GM23338 (cell line): ENCODE measurements at regions not wholly inside any gene's neighbourhood (a gene's known extent, or its start where the extent isn't known, plus 50 kb on each side); places are given as distances from the start of the nearest gene placed in this dataset.

Source experiments
- ATAC-seq: fragments of 200-7000 bp; cut with Tn5 transposase; 3 replicates; pipeline ENCODE4 v1.9.1; 2020
- DNase-seq: peaks from one replicate; pipeline ENCODE4 v3.0.0-alpha.2; 2015; ENCODE audit warnings: low spot score
- H2AFZ ChIP-seq: fragments of 200-600 bp; sonication (generic); 2 replicates; pipeline ENCODE4 v1.8.0; 2016; ENCODE audit warnings: antibody characterized with exemption, mild to moderate bottlenecking, moderate library complexity
- H3F3A ChIP-seq: fragments of 200-600 bp; sonication (generic); replicated peaks from 2 replicates; pipeline ENCODE4 v1.8.0; 2017; ENCODE audit warnings: antibody characterized with exemption, mixed run types, low read depth
- H3K27ac ChIP-seq: fragments of 200-600 bp; sonication (generic); 2 replicates; pipeline ENCODE4 v1.6.1; 2016; ENCODE audit warnings: low read depth
- H3K27me3 ChIP-seq: fragments of 200-600 bp; sonication (generic); 2 replicates; pipeline ENCODE4 v1.8.0; 2016; ENCODE audit warnings: mild to moderate bottlenecking, mixed run types, moderate library complexity; ENCODE audit not compliant: insufficient read depth
- H3K36me3 ChIP-seq: fragments of 200-600 bp; sonication (generic); 2 replicates; pipeline ENCODE4 v1.8.0; 2016; ENCODE audit warnings: mild to moderate bottlenecking; ENCODE audit not compliant: insufficient read depth
- H3K4me1 ChIP-seq: fragments of 200-600 bp; sonication (generic); 2 replicates; pipeline ENCODE4 v1.8.0; 2016; ENCODE audit warnings: mild to moderate bottlenecking, moderate library complexity; ENCODE audit not compliant: insufficient read depth
- H3K4me2 ChIP-seq: fragments of 200-600 bp; sonication (generic); 2 replicates; pipeline ENCODE4 v1.7.1; 2017; ENCODE audit warnings: mixed run types
- H3K4me3 ChIP-seq: fragments of 200-600 bp; sonication (generic); 2 replicates; pipeline ENCODE4 v1.6.1; 2016; ENCODE audit warnings: mixed run types
- H3K79me2 ChIP-seq: fragments of 200-600 bp; sonication (generic); replicated peaks from 2 replicates; pipeline ENCODE4 v1.8.0; 2017; ENCODE audit warnings: mild to moderate bottlenecking; ENCODE audit not compliant: insufficient read depth
- H3K9me2 ChIP-seq: fragments of 200-600 bp; sonication (generic); 2 replicates; pipeline ENCODE4 v1.8.0; 2017; ENCODE audit not compliant: insufficient read depth
- H4K20me1 ChIP-seq: fragments of 200-600 bp; sonication (generic); replicated peaks from 2 replicates; pipeline ENCODE4 v1.8.0; 2017; ENCODE audit warnings: mild to moderate bottlenecking; ENCODE audit not compliant: insufficient read depth
- H3K27ac Mint-ChIP-seq: 2 replicates; pipeline ENCODE4 v1.8.0; 2020; ENCODE audit warnings: inconsistent platforms, mild to moderate bottlenecking, moderate library complexity, mixed read lengths
- H3K27me3 Mint-ChIP-seq: 3 replicates; pipeline ENCODE4 v1.8.0; 2022; ENCODE audit warnings: low read depth, mild to moderate bottlenecking, moderate library complexity, mixed read lengths, inconsistent platforms; ENCODE audit not compliant: insufficient read depth, poor library complexity
- H3K36me3 Mint-ChIP-seq: 3 replicates; pipeline ENCODE4 v1.8.0; 2021; ENCODE audit warnings: low read depth, mild to moderate bottlenecking, inconsistent platforms, moderate library complexity, mixed read lengths
- H3K4me1 Mint-ChIP-seq: 3 replicates; pipeline ENCODE4 v1.8.0; 2020; ENCODE audit warnings: mild to moderate bottlenecking, inconsistent platforms, mixed read lengths
- H3K4me3 Mint-ChIP-seq: 3 replicates; pipeline ENCODE4 v1.8.0; 2021; ENCODE audit warnings: moderate library complexity, mild to moderate bottlenecking, inconsistent platforms, mixed read lengths
- H3K9me3 Mint-ChIP-seq: 3 replicates; pipeline ENCODE4 v1.8.0; 2020; ENCODE audit warnings: moderate library complexity, mild to moderate bottlenecking, inconsistent platforms, mixed read lengths
- CREB1 ChIP-seq: fragments of 250-450 bp; sonication (Bioruptor Pico); IDR thresholded peaks from 2 replicates; pipeline ENCODE4 v1.5.0; 2020; ENCODE audit warnings: low read depth, mild to moderate bottlenecking, moderate library complexity
- EZH2 ChIP-seq: fragments of 200-600 bp; sonication (generic); IDR thresholded peaks from one replicate; pipeline ENCODE4 v1.8.0; 2017; ENCODE audit warnings: antibody characterized with exemption, mild to moderate bottlenecking, low read depth; ENCODE audit not compliant: unreplicated experiment
- EZH2phosphoT487 ChIP-seq: fragments of 200-600 bp; sonication (generic); IDR thresholded peaks from one replicate; pipeline ENCODE4 v1.8.1; 2018; ENCODE audit warnings: antibody characterized with exemption; ENCODE audit not compliant: unreplicated experiment
- JUNB ChIP-seq: IDR thresholded peaks from one replicate; pipeline ENCODE4 v1.6.1; 2016; ENCODE audit warnings: antibody characterized with exemption; ENCODE audit not compliant: unreplicated experiment
- NANOG ChIP-seq: IDR thresholded peaks from 2 replicates; pipeline ENCODE4 v1.6.1; 2016; ENCODE audit warnings: antibody characterized with exemption, borderline replicate concordance
- POLR2AphosphoS5 ChIP-seq: IDR thresholded peaks from 2 replicates; pipeline ENCODE4 v1.6.1; 2016; ENCODE audit warnings: antibody characterized with exemption, low read depth
- STAT1 ChIP-seq: IDR thresholded peaks from one replicate; pipeline ENCODE4 v1.6.1; 2016; ENCODE audit warnings: antibody characterized with exemption; ENCODE audit not compliant: unreplicated experiment
- ZNF114 ChIP-seq: fragments of 250-450 bp; sonication (Bioruptor Pico); IDR thresholded peaks from 2 replicates; pipeline ENCODE4 v1.5.0; 2020; ENCODE audit warnings: mild to moderate bottlenecking, moderate library complexity
- ZNF331 ChIP-seq: fragments of 250-450 bp; sonication (Bioruptor Pico); IDR thresholded peaks from 2 replicates; pipeline ENCODE4 v1.5.0; 2020; ENCODE audit warnings: low read depth, mild to moderate bottlenecking, moderate library complexity
- TF ChIP-seq, protein P1 (sequence below): fragments of 250-450 bp; sonication (Bioruptor Pico); IDR thresholded peaks from 2 replicates; pipeline ENCODE4 v1.5.0; 2020; ENCODE audit warnings: mild to moderate bottlenecking, moderate library complexity
- TF ChIP-seq, protein P2 (sequence below), 2 experiments: fragments of 200-600 bp in 1 of 2; sonication (generic) in 1 of 2; conservative IDR thresholded peaks; 2 replicates each; pipeline versions ENCODE4 v1.5.1 to v1.6.1; 2016 to 2017; ENCODE audit warnings: antibody characterized with exemption in 2 of 2, low read depth in 2 of 2, mild to moderate bottlenecking in 2 of 2, moderate library complexity in 1 of 2
- TF ChIP-seq, protein P3 (sequence below): IDR thresholded peaks from 2 replicates; pipeline ENCODE4 v1.6.1; 2016; ENCODE audit warnings: antibody characterized with exemption
- TF ChIP-seq, protein P4 (sequence below): IDR thresholded peaks from one replicate; pipeline ENCODE4 v1.6.1; 2018; ENCODE audit warnings: antibody characterized with exemption; ENCODE audit not compliant: unreplicated experiment

DNA sequence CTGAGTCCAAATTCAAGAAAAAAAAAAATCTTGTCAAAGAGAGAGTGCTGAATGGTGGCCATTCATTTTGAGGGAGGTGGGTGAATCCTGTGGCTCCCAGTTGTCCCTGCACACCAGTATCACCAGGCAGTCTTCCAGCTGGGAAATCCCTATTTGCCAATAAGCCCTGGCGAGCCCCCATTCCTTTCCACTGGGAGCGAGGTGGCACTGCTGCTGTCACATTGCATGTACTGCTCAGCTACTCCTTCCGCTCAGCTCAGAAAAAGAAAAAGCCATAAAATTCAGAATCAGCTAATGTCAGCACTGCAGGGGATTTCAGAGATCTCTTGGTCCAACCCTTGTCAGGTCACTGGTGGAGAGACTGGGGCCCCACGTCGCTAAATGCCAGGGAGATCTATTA is 298.5 kb downstream of the OMA1 start:
- no peak overlapping the region for H3K27ac ChIP-seq
- no peak overlapping the region for H2AFZ ChIP-seq
- H3K4me3 ChIP-seq = peak overlapping the region; percentile 85
- Mint-ChIP-seq H3K4me3 (peak overlapping the region; percentile 81), H3K27ac (no peak overlapping the region), H3K9me3 (no peaks in the 10 kb centered on the region), H3K36me3 (no peaks in the 10 kb centered on the region), H3K27me3 (peaks cover 25% of the 10 kb centered on the region), H3K4me1 (peaks cover 39% of the 10 kb centered on the region)
- peak overlapping the region; percentile 97 for H3K4me2 ChIP-seq
- H3K4me1 ChIP-seq = peaks cover 18% of the 10 kb centered on the region
- no peak for DNase-seq
- H3K36me3 ChIP-seq = no peaks in the 10 kb centered on the region
- no peaks in the 10 kb centered on the region for H3K9me2 ChIP-seq
- peaks cover 35% of the 10 kb centered on the region for H3K27me3 ChIP-seq
- no peaks in the 10 kb centered on the region for H3F3A ChIP-seq
- 0 out of 2 replicates have a peak, but pooled peaks cover 6% of the 10 kb centered on the region for H3K79me2 ChIP-seq
- no peak for ATAC-seq
- no peak for TF ChIP-seq ZNF114 (CRISPR knock-in tag)
- no peak for TF ChIP-seq EZH2
- TF ChIP-seq CREB1 (CRISPR knock-in tag) = no peak
- TF ChIP-seq, protein P1, sequence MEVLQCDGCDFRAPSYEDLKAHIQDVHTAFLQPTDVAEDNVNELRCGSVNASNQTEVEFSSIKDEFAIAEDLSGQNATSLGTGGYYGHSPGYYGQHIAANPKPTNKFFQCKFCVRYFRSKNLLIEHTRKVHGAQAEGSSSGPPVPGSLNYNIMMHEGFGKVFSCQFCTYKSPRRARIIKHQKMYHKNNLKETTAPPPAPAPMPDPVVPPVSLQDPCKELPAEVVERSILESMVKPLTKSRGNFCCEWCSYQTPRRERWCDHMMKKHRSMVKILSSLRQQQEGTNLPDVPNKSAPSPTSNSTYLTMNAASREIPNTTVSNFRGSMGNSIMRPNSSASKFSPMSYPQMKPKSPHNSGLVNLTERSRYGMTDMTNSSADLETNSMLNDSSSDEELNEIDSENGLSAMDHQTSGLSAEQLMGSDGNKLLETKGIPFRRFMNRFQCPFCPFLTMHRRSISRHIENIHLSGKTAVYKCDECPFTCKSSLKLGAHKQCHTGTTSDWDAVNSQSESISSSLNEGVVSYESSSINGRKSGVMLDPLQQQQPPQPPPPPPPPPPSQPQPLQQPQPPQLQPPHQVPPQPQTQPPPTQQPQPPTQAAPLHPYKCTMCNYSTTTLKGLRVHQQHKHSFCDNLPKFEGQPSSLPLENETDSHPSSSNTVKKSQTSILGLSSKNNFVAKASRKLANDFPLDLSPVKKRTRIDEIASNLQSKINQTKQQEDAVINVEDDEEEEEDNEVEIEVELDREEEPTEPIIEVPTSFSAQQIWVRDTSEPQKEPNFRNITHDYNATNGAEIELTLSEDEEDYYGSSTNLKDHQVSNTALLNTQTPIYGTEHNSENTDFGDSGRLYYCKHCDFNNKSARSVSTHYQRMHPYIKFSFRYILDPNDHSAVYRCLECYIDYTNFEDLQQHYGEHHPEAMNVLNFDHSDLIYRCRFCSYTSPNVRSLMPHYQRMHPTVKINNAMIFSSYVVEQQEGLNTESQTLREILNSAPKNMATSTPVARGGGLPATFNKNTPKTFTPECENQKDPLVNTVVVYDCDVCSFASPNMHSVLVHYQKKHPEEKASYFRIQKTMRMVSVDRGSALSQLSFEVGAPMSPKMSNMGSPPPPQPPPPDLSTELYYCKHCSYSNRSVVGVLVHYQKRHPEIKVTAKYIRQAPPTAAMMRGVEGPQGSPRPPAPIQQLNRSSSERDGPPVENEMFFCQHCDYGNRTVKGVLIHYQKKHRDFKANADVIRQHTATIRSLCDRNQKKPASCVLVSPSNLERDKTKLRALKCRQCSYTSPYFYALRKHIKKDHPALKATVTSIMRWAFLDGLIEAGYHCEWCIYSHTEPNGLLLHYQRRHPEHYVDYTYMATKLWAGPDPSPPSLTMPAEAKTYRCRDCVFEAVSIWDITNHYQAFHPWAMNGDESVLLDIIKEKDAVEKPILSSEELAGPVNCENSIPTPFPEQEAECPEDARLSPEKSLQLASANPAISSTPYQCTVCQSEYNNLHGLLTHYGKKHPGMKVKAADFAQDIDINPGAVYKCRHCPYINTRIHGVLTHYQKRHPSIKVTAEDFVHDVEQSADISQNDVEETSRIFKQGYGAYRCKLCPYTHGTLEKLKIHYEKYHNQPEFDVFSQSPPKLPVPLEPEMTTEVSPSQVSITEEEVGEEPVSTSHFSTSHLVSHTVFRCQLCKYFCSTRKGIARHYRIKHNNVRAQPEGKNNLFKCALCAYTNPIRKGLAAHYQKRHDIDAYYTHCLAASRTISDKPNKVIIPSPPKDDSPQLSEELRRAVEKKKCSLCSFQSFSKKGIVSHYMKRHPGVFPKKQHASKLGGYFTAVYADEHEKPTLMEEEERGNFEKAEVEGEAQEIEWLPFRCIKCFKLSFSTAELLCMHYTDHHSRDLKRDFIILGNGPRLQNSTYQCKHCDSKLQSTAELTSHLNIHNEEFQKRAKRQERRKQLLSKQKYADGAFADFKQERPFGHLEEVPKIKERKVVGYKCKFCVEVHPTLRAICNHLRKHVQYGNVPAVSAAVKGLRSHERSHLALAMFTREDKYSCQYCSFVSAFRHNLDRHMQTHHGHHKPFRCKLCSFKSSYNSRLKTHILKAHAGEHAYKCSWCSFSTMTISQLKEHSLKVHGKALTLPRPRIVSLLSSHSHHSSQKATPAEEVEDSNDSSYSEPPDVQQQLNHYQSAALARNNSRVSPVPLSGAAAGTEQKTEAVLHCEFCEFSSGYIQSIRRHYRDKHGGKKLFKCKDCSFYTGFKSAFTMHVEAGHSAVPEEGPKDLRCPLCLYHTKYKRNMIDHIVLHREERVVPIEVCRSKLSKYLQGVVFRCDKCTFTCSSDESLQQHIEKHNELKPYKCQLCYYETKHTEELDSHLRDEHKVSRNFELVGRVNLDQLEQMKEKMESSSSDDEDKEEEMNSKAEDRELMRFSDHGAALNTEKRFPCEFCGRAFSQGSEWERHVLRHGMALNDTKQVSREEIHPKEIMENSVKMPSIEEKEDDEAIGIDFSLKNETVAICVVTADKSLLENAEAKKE (CRISPR knock-in tag) = no peak
- TF ChIP-seq STAT1 = no peak
- no peak for TF ChIP-seq NANOG
- no peak for TF ChIP-seq ZNF331
- TF ChIP-seq EZH2phosphoT487 = no peak
- TF ChIP-seq, protein P2, sequence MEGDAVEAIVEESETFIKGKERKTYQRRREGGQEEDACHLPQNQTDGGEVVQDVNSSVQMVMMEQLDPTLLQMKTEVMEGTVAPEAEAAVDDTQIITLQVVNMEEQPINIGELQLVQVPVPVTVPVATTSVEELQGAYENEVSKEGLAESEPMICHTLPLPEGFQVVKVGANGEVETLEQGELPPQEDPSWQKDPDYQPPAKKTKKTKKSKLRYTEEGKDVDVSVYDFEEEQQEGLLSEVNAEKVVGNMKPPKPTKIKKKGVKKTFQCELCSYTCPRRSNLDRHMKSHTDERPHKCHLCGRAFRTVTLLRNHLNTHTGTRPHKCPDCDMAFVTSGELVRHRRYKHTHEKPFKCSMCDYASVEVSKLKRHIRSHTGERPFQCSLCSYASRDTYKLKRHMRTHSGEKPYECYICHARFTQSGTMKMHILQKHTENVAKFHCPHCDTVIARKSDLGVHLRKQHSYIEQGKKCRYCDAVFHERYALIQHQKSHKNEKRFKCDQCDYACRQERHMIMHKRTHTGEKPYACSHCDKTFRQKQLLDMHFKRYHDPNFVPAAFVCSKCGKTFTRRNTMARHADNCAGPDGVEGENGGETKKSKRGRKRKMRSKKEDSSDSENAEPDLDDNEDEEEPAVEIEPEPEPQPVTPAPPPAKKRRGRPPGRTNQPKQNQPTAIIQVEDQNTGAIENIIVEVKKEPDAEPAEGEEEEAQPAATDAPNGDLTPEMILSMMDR (conservative IDR thresholded peaks at IDR 0.05; ENCODE audit: low read depth in 2 of 2) = no peak
- no peak for TF ChIP-seq JUNB
- TF ChIP-seq, protein P3, sequence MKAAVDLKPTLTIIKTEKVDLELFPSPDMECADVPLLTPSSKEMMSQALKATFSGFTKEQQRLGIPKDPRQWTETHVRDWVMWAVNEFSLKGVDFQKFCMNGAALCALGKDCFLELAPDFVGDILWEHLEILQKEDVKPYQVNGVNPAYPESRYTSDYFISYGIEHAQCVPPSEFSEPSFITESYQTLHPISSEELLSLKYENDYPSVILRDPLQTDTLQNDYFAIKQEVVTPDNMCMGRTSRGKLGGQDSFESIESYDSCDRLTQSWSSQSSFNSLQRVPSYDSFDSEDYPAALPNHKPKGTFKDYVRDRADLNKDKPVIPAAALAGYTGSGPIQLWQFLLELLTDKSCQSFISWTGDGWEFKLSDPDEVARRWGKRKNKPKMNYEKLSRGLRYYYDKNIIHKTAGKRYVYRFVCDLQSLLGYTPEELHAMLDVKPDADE = no peak
- no peak for TF ChIP-seq POLR2AphosphoS5
- TF ChIP-seq, protein P4, sequence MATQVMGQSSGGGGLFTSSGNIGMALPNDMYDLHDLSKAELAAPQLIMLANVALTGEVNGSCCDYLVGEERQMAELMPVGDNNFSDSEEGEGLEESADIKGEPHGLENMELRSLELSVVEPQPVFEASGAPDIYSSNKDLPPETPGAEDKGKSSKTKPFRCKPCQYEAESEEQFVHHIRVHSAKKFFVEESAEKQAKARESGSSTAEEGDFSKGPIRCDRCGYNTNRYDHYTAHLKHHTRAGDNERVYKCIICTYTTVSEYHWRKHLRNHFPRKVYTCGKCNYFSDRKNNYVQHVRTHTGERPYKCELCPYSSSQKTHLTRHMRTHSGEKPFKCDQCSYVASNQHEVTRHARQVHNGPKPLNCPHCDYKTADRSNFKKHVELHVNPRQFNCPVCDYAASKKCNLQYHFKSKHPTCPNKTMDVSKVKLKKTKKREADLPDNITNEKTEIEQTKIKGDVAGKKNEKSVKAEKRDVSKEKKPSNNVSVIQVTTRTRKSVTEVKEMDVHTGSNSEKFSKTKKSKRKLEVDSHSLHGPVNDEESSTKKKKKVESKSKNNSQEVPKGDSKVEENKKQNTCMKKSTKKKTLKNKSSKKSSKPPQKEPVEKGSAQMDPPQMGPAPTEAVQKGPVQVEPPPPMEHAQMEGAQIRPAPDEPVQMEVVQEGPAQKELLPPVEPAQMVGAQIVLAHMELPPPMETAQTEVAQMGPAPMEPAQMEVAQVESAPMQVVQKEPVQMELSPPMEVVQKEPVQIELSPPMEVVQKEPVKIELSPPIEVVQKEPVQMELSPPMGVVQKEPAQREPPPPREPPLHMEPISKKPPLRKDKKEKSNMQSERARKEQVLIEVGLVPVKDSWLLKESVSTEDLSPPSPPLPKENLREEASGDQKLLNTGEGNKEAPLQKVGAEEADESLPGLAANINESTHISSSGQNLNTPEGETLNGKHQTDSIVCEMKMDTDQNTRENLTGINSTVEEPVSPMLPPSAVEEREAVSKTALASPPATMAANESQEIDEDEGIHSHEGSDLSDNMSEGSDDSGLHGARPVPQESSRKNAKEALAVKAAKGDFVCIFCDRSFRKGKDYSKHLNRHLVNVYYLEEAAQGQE = no peak
- H4K20me1 ChIP-seq = 0 out of 2 replicates have a peak, but pooled peaks cover 4% of the 10 kb centered on the region
